RKO (cell line): ENCODE measurements at regions not wholly inside any gene's neighbourhood (a gene's known extent, or its start where the extent isn't known, plus 50 kb on each side); places are given as distances from the start of the nearest gene placed in this dataset.
"Not testable (repeated sequence)": the region's sequence is repeated elsewhere in the genome, so short reads cannot be mapped to it uniquely, and the experiment has no call there.

ENCODE experiments used
- DNase-seq: peaks from one replicate; pipeline ENCODE4 v3.0.0-alpha.2; 2016; ENCODE audit warnings: low spot score

DNA sequence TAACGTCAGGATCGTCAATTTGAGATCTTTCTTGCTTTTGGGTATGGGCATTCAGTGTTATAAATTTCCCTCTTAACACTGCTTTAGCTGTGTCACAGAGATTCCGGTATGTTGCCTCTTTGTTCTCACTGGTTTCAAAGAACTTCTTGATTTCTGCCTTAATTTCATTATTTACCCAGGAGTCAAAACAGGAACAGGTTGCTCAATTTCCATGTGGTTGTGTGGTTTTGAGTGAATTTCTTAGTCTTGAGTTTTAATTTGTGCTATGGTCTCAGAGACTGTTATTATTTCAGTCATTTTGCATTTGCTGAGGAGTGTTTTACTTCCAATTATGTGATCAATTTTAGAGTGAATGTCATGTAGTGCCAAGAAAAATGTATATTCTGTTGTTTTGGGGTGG is 153.1 kb downstream of the PCDH17 start:
- no peak for DNase-seq

DNA sequence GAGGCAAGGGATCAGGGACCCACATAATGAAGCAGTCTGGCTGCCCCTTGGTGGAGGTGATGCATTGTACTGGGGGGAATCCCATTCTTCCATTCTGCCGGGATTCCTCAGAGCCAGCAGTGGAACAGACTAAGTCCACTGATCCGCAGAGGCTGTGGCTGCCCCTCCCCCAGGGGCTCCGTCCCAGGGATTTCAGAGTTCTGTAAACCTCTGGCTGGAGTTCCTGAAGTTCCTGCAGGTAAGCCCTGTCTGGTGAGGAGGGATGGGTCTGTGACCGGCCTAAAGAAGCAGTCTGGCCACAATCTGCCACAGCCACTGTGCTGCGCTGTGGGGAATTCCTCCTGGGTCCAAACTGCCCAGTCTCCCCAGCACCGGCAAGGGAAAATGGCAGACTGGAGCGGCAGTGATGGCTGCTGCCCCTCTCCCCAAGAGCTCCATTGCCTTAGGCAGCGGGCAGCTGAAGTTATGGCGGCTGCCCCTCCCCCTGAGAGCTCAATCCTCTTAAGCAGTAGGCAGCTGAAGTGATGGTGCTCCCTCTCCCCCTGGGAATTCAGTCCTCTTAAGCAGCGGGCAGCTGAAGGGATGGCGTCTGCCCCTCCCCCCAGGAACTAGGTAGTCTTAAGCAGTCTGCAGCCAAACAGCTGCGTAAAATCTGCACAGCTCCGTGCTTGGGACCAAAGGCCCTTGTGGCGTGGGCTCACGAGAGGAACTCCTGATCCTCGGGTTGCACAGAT is 155.7 kb downstream of the PCDH17 start:
- no peak for DNase-seq

DNA sequence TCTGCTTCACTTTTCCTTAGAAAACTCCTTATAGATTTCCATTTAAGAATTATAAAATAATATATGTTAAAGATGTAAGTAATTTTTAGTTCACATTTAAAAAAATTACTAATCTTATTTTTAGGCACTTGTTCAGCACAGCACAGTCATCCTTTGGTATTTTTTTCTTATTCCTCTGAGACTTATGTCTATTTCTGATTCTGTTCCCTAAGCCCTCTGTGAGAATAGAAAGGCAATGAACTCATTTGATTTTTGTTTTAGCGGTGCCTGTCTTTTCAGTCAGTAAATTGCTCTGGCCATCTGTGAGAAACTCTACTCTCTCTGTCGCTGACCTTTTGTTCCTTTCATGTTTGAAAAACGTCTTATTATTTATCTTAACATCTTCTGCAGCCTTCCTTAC is 168.1 kb downstream of the PCDH17 start:
- DNase-seq, result no peak

DNA sequence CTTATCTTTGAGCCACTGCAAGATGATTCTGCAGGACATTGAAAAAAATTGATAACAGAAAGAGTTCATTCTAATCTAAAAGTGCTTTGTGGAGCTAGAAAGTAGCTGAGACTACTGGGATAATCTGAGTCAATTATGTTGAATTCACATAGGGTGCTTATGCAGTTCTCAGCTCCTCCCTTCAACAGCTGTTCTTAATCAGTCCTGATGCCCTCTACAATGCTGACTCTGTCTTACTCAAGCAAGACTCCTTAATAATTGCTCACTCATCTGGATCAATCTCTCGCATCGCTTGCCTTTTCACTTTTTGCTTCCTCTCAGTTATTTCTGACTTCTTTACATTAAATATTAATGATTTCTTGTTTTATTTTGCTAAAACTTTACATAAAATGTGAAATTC is 182.1 kb downstream of the PCDH17 start:
- no peak for DNase-seq

DNA sequence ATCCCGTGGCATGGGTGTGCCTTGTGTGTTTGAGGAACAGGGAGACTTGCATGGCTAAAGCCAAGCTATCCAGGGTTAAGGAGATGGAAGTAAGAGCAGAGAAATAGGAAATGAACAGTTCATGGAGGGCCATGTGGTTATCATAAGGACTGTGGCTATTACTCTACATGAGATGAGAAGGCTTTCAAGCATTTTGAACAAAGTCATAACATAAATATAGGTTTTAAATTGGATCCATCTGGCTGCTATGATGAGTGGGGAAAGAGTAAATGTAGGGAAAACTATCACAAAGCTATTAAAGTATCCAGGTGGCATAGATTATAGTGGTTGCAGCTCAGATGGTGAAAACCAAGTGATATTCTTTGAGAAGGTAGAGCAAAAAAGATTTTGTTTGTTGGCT is 184.1 kb downstream of the PCDH17 start:
- DNase-seq, result no peak

DNA sequence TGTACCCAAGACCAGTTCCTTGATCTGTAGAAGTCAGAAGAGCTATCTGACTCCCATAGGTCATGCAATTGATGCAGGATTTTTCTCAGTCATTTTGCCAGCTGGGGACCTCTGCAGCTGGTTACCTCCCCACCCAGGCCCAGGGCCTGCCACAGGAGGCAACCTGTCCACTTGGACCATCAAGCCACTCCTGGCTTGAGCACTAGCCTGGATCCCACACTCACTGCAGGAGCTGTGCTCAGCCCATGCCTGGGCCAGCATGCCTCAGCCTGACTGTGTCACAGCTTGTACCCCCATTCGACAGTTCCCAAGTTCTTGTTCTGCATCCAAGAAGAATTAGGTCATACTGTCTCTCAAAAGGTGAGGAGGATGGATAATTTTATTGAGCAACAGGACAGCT is 189.4 kb downstream of the PCDH17 start:
- DNase-seq, result no peak

DNA sequence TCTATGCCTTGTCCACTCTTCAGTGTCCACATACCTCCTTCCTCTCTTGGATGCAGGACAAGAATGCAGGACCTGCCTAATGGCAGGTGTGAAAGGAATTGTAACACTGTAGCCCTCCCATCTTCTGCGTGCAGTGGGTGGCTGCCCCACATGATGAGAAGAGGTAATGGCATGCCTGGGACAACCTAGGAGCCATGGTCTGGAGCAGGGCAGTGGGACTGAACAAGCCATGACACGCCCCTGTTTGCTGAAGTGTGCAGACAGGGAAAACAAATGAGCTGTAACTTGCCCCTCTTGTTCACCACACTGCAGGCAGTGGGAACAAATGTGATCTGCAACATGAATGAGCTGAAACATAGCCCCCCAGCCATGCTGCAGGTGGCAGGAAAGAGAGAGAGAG is 192.2 kb downstream of the PCDH17 start:
- DNase-seq, result no peak

DNA sequence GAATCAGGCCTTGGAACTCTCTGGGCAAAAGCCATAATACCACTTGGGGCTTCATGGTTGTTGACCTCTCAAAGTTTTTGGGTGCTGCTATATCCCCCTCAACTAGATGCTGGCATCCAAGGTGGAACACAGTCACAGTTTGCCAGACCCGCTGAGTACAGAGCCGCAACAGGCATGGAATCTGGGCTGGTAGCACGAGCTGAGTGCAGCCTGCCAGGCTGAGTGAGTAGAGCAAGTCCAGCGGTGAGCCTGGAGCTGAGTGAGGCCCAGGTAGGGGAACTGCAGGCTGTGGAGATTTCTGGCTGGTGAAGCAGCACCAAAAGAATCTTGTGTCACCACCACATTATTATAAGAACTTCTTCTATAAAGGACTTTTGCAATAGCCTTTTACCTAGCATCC is 192.6 kb downstream of the PCDH17 start:
- DNase-seq, result no peak

DNA sequence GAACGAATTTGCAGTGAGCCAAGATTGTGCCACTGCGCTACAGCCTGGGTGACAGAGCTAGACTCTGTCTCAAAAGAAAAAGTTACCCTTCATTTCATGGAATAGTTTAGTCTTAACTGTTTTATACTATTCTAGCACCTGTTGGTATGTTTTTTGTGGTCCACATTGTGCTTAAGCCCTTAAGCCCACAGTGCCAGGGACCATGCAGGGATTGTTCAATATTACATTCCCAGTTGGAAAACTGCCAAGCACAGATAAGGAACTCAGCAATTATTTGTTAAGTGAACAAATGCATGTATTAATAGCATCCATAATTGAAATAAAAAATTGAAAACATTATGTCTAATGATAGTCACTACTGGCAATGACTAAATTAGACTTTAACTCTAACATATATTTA is 193.5 kb downstream of the PCDH17 start:
- DNase-seq, result no peak

DNA sequence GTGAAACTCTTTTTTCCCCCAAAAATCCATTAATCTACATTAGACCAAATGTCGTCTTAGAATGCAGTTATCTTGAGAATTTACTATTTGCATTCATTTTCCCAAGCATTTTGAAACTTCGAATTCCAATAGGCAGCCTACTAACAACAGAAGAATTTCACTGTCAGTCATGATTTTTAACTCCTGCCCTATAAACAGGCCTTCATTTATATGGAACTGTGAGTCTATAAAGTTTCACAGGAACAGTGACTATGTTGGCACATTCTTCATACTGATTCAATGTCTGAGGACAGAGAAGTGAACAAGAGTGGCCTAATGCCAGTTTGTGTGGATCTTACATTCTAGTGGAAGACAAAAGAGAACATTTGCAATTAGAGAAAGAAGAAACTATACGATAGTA is 198.0 kb downstream of the PCDH17 start:
- no peak for DNase-seq

DNA sequence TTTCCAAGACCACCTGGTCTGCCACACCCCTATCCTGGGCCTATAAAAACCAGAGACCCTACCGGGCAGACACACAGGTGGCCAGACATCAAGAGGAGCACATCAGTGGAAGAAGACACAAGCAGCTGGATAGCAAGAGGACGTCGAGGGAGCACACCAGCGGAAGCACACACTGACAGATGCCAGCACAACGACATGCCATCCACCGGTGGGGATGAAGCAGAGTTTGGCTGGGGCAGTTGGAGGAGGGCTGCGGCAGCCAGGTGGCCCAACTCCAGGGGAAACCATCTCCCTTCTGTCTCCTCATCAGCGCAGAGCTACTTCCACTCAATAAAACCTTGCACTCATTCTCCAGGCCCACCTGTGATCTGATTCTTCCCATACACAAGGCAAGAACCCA is 200.6 kb downstream of the PCDH17 start:
- DNase-seq, result no peak

DNA sequence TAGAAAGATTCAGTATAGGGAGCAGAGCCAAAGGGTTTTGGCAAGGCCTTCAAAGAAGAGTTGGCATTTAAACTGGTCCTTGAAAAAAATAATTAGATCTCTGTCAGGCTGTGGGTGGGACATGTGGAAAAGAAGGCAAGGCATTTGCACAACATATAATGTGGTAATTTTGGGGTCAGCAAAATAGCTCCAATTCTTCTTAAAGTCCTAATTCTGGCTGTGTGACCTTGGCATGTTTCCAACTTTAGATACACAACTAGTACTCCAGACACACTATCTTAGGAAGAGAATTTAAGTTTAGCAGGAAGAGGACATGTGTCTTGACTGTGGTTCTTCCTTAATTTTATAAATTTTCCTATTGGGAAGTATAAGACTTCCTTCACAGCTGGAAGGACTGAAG is 206.3 kb downstream of the PCDH17 start:
- no peak for DNase-seq

DNA sequence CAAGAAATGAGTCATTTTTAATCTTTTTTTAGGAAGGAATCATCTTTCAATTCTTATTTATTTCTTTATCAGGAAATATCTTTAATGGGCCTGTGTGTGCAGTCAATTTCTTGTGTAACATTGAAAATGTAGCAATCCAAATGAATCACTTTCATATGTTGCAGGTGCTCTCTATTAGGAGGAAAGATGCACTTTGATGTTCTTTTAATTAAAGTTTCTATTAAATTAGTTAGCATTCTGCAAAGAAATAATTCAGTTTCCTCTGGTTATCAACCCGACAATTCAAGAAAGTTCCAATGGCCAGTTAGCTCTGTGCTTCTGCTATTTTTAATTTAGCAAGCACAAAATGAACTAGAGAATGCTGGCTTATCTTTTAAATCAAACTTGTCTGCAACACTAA is 212.0 kb downstream of the PCDH17 start:
- DNase-seq, result no peak

DNA sequence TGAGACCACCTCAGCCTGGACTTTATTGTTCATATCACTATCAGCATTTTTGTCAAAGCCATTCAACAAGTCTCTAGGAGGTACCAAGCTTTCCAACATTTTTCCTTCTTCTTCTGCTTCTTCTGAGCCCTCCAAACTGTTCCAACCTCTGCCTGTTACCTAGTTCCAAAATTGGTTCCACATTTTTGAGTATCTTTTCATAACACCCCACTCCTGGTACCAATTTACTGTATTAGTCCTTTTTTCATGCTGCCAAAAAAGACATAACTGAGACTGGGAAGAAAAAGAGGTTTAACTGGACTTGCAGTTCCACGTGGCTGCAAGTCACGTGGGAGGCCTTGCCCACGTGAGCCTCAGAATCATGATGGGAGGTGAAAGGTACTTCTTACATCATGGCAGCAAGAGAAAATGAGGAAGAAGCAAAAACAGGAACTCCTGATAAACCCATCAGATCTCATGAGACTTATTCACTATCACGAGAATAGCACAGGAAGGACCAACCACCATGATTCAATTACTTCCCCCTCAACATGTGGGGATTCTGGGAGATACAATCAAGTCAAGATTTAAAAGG is 215.1 kb downstream of the PCDH17 start:
- DNase-seq, result no peak

DNA sequence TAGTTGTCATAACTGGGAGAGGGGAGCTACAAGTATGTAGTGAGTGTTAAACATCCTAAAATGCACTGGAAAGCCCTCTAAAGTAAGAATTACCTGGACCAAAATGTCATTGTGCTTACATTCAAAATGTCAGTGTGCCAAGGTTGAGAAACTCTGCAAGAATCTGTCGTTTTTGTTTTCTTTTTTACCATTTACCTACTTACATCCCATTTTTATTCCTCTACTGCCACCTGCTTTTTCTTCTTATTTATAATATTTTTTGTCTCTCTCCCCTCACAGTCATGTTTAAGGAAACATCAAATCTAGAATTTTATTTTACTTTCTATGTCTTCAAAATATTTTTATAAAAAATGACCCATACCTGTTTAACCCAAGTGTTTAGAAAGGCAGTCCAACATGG is 226.4 kb downstream of the PCDH17 start:
- peak; percentile 4 for DNase-seq

DNA sequence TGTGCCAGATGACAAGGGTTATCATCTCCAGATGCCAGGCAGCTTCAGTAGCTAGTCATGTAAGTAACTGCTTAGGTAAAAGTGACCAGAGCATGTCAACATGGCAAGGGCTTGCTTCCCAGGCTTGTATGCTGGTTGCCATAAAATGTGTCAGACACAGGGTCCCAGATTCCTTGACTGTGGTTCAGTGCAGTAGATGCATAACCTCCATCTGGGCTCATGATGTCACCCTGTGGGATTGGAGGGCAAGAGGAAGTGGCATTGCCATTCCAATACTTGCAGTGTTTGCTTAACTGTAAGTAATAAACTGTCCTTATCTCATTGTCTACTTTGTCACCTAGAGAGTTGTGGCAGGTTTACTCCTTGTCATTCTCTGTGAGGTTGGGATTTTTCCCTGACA is 226.8 kb downstream of the PCDH17 start:
- no peak for DNase-seq

DNA sequence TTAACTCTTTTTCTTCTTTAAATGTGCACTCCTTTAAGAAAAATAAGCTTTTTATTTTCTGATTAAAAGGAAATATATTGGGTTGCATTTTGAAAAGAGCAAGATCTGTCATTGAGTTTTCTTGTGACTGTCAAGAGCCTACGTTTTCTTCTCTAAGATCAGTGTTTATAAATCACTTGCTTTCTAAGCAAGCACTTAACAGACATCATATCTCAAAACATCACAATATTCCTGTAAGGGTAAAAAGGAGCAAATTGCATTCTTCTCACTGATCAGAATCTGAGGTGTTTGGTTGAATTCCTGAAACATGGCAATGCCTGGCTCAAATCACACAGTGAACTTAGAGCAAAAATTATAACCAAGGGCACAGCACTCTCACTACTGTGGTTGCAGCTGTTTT is 231.3 kb downstream of the PCDH17 start:
- no peak for DNase-seq

DNA sequence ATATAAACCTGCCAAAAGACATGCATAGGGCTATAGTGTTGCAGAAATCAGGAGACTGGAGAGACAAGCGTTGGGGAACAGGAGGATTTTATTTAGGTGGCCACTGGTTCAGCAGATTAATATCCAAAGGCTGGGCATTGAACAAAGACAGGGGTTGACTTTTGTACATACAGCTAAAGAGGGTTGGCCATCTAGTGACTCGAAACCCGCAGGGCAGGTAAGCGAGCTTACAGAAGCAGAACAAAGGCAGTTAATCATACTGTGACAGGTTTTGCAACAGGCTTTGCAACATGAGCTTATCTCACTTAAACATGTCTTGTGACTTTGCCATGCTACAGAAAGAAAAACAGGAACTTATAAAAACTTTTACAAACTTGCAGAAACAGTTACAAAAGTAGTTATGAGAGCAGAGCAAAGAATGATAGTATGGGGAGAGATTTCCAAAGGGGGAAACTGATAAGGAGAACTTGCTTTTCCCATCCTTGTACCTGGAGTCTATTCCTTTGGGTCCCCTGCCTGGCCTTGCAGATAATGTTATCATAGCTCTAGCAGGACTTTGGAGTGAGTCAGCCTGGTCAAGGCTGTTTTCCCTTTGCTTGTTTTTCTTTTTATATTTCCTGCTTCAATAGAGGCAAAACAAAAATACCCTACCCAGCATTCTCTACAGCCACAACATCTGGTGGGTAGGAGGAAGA is 234.2 kb downstream of the PCDH17 start:
- no peak for DNase-seq

DNA sequence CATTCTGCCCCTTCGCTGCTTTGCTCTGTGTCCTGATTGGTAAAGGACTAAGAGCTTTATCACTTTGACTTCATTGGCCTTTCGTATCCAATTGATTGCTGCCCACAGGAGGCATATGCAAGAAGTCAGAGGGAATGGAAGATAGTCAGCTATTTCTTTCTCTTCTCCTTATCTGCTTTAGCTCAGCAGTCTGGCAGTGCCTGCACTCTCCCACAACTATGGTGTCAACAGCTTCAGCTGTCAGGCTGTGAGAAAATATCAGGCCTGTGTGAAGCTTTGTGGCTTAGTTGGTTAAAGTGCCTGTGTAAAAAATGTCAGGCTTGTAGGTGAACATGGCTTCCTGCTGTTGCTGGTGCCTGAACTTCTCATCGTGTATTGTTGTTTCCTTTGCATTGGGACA is 243.0 kb downstream of the PCDH17 start:
- no peak for DNase-seq

DNA sequence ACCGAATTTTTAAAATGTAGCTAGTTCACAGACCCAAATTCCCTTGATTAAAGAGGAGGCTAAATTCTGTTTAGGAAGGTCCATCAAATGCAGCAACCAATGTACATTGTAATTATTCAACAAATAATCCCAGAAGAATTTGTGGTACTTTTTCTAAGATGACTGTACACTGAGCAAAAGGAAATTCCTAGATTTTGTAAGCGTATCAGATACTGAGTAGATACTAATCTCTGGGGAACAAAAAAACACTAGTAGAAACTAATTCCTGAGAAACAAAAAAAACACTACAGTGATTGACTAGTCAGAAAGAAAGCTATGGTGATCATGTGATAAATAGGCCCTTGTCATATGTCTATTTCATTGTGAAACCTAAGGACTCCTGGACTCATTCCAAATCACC is 246.1 kb downstream of the PCDH17 start:
- DNase-seq, result no peak

DNA sequence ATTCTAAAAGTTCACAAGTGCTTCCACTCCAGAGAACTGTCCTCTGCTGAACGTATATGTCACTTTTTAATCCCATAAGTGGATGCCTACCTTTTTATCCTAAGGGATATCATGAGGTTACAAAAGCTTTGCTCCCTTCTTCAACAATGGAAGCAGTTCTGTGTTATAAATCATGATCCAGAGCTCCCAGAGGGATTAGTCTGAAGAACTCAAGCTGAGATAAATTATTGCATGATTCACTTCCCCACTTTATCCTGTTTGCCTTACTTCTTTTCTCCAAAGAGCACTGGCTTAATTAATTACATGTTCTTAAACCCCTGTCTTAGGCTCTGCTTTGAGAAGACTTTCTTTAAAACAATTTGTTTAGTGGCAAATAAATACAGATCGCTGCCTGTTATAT is 246.7 kb downstream of the PCDH17 start:
- DNase-seq, result no peak

DNA sequence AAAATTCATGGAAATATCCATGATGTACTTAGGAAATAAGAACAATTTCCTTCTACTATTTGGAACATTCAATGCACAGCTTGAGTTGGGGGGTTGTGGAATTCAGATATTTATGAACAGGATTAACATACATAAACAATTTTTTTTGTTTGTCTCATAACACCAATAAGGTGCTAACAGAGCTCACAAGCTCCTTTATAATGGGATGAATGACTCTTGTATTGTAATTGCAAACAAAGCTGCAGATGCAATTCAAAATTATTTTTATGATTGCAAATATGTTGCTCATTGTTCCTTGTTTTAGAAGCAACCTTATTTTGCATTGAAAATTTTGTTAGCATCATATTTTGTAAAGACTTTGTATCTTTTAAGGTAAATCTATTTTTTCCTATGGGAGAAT is 265.7 kb downstream of the PCDH17 start:
- DNase-seq, result no peak

DNA sequence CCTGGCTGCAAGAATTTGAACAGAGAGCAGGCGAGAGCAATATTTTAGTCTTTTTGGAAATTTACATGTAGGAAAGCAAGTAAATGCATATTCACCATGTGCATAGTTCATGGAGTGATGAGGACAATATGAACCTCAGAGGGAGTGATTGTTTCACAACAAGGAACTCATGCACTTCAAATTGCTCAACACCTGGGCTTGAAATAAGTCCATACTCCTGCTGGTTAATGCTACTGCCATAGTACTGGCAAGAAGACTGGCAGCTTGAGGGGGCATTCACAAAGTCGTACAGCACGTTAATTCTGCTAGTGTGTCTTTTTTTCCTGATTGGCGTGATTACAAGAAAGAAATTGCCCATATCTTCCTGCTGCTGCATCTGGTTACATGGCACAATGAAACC is 267.6 kb downstream of the PCDH17 start:
- no peak for DNase-seq

DNA sequence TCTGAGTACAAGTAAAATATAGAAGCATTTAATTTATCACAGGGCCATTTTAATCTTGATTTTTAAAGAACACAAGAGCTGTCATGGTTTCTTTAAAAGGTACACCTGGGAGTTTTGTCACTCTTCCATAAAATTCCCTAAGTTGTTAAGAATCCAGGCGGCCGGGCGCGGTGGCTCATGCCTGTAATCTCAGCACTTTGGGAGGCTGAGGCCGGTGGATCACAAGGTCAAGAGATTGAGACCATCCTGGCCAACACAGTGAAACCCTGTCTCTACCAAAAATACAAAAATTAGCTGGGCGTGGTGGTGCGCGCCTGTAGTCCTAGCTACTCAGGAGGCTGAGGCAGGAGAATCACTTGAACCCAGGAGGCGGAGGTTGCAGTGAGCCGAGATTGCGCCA is 278.3 kb downstream of the PCDH17 start:
- not testable (repeated sequence) for DNase-seq
